HUES64 (cell line): ENCODE measurements at regions not wholly inside any gene's neighbourhood (a gene's known extent, or its start where the extent isn't known, plus 50 kb on each side); places are given as distances from the start of the nearest gene placed in this dataset.

Experiments
- H3K27ac ChIP-seq: 2 replicates; pipeline ENCODE4 v1.7.0; 2013; ENCODE audit warnings: low read depth, low read length, inconsistent platforms
- H3K27me3 ChIP-seq: 2 replicates; pipeline ENCODE4 v1.6.1; 2013; ENCODE audit warnings: mild to moderate bottlenecking, low read length; ENCODE audit not compliant: insufficient read depth
- H3K36me3 ChIP-seq: 2 replicates; pipeline ENCODE4 v1.6.1; 2013; ENCODE audit warnings: mild to moderate bottlenecking, low read length; ENCODE audit not compliant: insufficient read depth
- H3K4me1 ChIP-seq: 2 replicates; pipeline ENCODE4 v1.6.1; 2013; ENCODE audit warnings: mild to moderate bottlenecking, low read length, moderate library complexity; ENCODE audit not compliant: insufficient read depth
- H3K4me3 ChIP-seq: 2 replicates; pipeline ENCODE4 v1.5.1; 2013; ENCODE audit warnings: mild to moderate bottlenecking, low read length, moderate library complexity
- H3K9ac ChIP-seq: 2 replicates; pipeline ENCODE4 v1.6.1; 2013; ENCODE audit warnings: mild to moderate bottlenecking, low read depth, low read length
- H3K9me3 ChIP-seq: 2 replicates; pipeline ENCODE4 v1.6.1; 2013; ENCODE audit warnings: low read depth, low read length; ENCODE audit not compliant: insufficient read depth
- WGBS: fragments of 150-250, 120-280 bp; methylation state at CpG from one replicate; pipeline ENCODE4 v1.1.7; 2013; ENCODE audit warnings: missing lambda C conversion rate; 5-methylcytosine and 5-hydroxymethylcytosine counted together

GRCh38 chr7:133132906-133133305 is 51.0 kb upstream of the CHCHD3 start:
- no peaks in the 10 kb centered on the region for H3K36me3 ChIP-seq
- no peaks in the 10 kb centered on the region for H3K9me3 ChIP-seq
- H3K27ac ChIP-seq, result no peak overlapping the region
- no peaks in the 10 kb centered on the region for H3K4me1 ChIP-seq
- WGBS, result 92% methylated on average over 2 of the region's 4 CpGs
- H3K4me3 ChIP-seq, result no peak overlapping the region
- H3K27me3 ChIP-seq, result no peaks in the 10 kb centered on the region
- H3K9ac ChIP-seq, result no peak overlapping the region

- Histone ChIP-seq H3K36me3 (no peaks in the 10 kb centered on the region), H3K9me3 (no peaks in the 10 kb centered on the region), H3K4me1 (no peaks in the 10 kb centered on the region), H3K27ac (no peak overlapping the region), H3K9ac (no peak overlapping the region), H3K4me3 (no peak overlapping the region), H3K27me3 (no peaks in the 10 kb centered on the region)
These were observed 52.9 kb upstream of the CHCHD3 start for GRCh38 chr7:133134810-133135209.

- H3K27me3 ChIP-seq, result no peaks in the 10 kb centered on the region
- WGBS, result 96% methylated on average over 1 of the region's 1 CpG
- no peak overlapping the region for H3K9ac ChIP-seq
- H3K36me3 ChIP-seq, result no peaks in the 10 kb centered on the region
- no peak overlapping the region for H3K27ac ChIP-seq
- H3K4me3 ChIP-seq, result no peak overlapping the region
- no peaks in the 10 kb centered on the region for H3K9me3 ChIP-seq
- H3K4me1 ChIP-seq, result no peaks in the 10 kb centered on the region
These were observed 53.6 kb upstream of the CHCHD3 start for GRCh38 chr7:133135451-133135850.

GRCh38 chr7:133139350-133139749 is 57.5 kb upstream of the CHCHD3 start:
- 74% methylated on average over 4 of the region's 4 CpGs for WGBS
- no peak overlapping the region for H3K27ac ChIP-seq
- no peak overlapping the region for H3K9ac ChIP-seq
- no peak overlapping the region for H3K4me3 ChIP-seq
- no peaks in the 10 kb centered on the region for H3K27me3 ChIP-seq
- H3K4me1 ChIP-seq, result no peaks in the 10 kb centered on the region
- H3K9me3 ChIP-seq, result no peaks in the 10 kb centered on the region
- no peaks in the 10 kb centered on the region for H3K36me3 ChIP-seq

GRCh38 chr7:133139801-133140200 is 57.9 kb upstream of the CHCHD3 start:
- 76% methylated on average over 4 of the region's 4 CpGs for WGBS
- H3K4me1 ChIP-seq, result no peaks in the 10 kb centered on the region
- no peak overlapping the region for H3K9ac ChIP-seq
- no peak overlapping the region for H3K4me3 ChIP-seq
- no peaks in the 10 kb centered on the region for H3K27me3 ChIP-seq
- no peaks in the 10 kb centered on the region for H3K9me3 ChIP-seq
- no peaks in the 10 kb centered on the region for H3K36me3 ChIP-seq
- no peak overlapping the region for H3K27ac ChIP-seq

- WGBS, result 95% methylated on average over 8 of the region's 8 CpGs
These were observed 59.2 kb upstream of the CHCHD3 start for GRCh38 chr7:133140994-133141595.

GRCh38 chr7:133150760-133151159 is 68.9 kb upstream of the CHCHD3 start:
- Histone ChIP-seq H3K27ac (no peak overlapping the region), H3K4me1 (no peaks in the 10 kb centered on the region), H3K36me3 (no peaks in the 10 kb centered on the region), H3K9me3 (no peaks in the 10 kb centered on the region), H3K27me3 (no peaks in the 10 kb centered on the region), H3K9ac (no peak overlapping the region), H3K4me3 (no peak overlapping the region)
- 57% methylated on average over 3 of the region's 3 CpGs for WGBS

More at GRCh38 chr7:133140994-133141595, 59.2 kb upstream of the CHCHD3 start:
- Histone ChIP-seq H3K27me3 (no peaks in the 10 kb centered on the region), H3K4me1 (no peaks in the 10 kb centered on the region), H3K27ac (no peak overlapping the region), H3K9ac (no peak overlapping the region), H3K36me3 (no peaks in the 10 kb centered on the region), H3K9me3 (no peaks in the 10 kb centered on the region), H3K4me3 (no peak overlapping the region)

GRCh38 chr7:133152875-133153274 is 71.0 kb upstream of the CHCHD3 start:
- WGBS, result 85% methylated on average over 1 of the region's 1 CpG
- Histone ChIP-seq H3K36me3 (no peaks in the 10 kb centered on the region), H3K9ac (no peak overlapping the region), H3K27ac (no peak overlapping the region), H3K27me3 (no peaks in the 10 kb centered on the region), H3K4me1 (no peaks in the 10 kb centered on the region), H3K9me3 (no peaks in the 10 kb centered on the region), H3K4me3 (no peak overlapping the region)

GRCh38 chr7:133155146-133155545 is 73.3 kb upstream of the CHCHD3 start:
- Histone ChIP-seq H3K27me3 (no peaks in the 10 kb centered on the region), H3K4me1 (no peaks in the 10 kb centered on the region), H3K27ac (no peak overlapping the region), H3K9me3 (no peaks in the 10 kb centered on the region), H3K36me3 (no peaks in the 10 kb centered on the region), H3K4me3 (no peak overlapping the region), H3K9ac (no peak overlapping the region)
- 87% methylated on average over 4 of the region's 4 CpGs for WGBS

GRCh38 chr7:133155642-133156041 is 73.8 kb upstream of the CHCHD3 start:
- Histone ChIP-seq H3K9me3 (no peaks in the 10 kb centered on the region), H3K4me1 (no peaks in the 10 kb centered on the region), H3K27ac (no peak overlapping the region), H3K9ac (no peak overlapping the region), H3K27me3 (no peaks in the 10 kb centered on the region), H3K36me3 (no peaks in the 10 kb centered on the region), H3K4me3 (no peak overlapping the region)
- WGBS, result 100% methylated on average over 1 of the region's 1 CpG

GRCh38 chr7:133157045-133157444 is 75.2 kb upstream of the CHCHD3 start:
- Histone ChIP-seq H3K4me3 (no peak overlapping the region), H3K27ac (no peak overlapping the region), H3K4me1 (no peaks in the 10 kb centered on the region), H3K9me3 (no peaks in the 10 kb centered on the region), H3K36me3 (no peaks in the 10 kb centered on the region), H3K9ac (no peak overlapping the region), H3K27me3 (no peaks in the 10 kb centered on the region)
- 100% methylated on average over 1 of the region's 1 CpG for WGBS

GRCh38 chr7:133164498-133164897 is 82.6 kb upstream of the CHCHD3 start:
- peaks cover 7% of the 10 kb centered on the region; the same call in 1 of the 2 replicates for H3K4me1 ChIP-seq
- H3K27ac ChIP-seq, result no peak overlapping the region
- no peaks in the 10 kb centered on the region for H3K9me3 ChIP-seq
- no peak overlapping the region for H3K4me3 ChIP-seq
- H3K27me3 ChIP-seq, result no peaks in the 10 kb centered on the region
- no peaks in the 10 kb centered on the region for H3K36me3 ChIP-seq
- WGBS, result 86% methylated on average over 6 of the region's 6 CpGs
- H3K9ac ChIP-seq, result no peak overlapping the region
